NCI-H2171 treated with DMSO at 0.1 percent for 48 hours (cell line): ENCODE measurements at regions not wholly inside any gene's neighbourhood (a gene's known extent, or its start where the extent isn't known, plus 50 kb on each side); places are given as distances from the start of the nearest gene placed in this dataset.

Experiments used
- DNase-seq: peaks from one replicate; lab custom pipeline; 2025; lab: John Stamatoyannopoulos, UW

GRCh38 chr20:7257099-7257498 lies 489.6 kb downstream of the BMP2 start:
- no peak for DNase-seq

- DNase-seq = no peak
These were observed 490.4 kb downstream of the BMP2 start for GRCh38 chr20:7257692-7258466.

GRCh38 chr20:7262803-7263202 lies 495.3 kb downstream of the BMP2 start:
- no peak for DNase-seq

- no peak for DNase-seq
These were observed 496.7 kb downstream of the BMP2 start for GRCh38 chr20:7264137-7264536.

- no peak for DNase-seq
These were observed 502.0 kb downstream of the BMP2 start for GRCh38 chr20:7269452-7269851.

GRCh38 chr20:7272512-7272911 lies 505.0 kb downstream of the BMP2 start:
- DNase-seq = peak; percentile 69

- DNase-seq = no peak
These were observed 507.4 kb downstream of the BMP2 start for GRCh38 chr20:7274870-7275269.

GRCh38 chr20:7275645-7276237 lies 508.3 kb downstream of the BMP2 start:
- DNase-seq = no peak

- peak; percentile 85 for DNase-seq
These were observed 518.6 kb downstream of the BMP2 start for GRCh38 chr20:7285918-7286556.

GRCh38 chr20:7291323-7291943 lies 523.9 kb downstream of the BMP2 start:
- DNase-seq = no peak

GRCh38 chr20:7291946-7292345 lies 524.5 kb downstream of the BMP2 start:
- no peak for DNase-seq

- no peak for DNase-seq
These were observed 527.4 kb downstream of the BMP2 start for GRCh38 chr20:7294816-7295360.

GRCh38 chr20:7301807-7302206 lies 534.3 kb downstream of the BMP2 start:
- no peak for DNase-seq

GRCh38 chr20:7302250-7302649 lies 534.8 kb downstream of the BMP2 start:
- DNase-seq = no peak

- peak; percentile 3 for DNase-seq
These were observed 538.5 kb downstream of the BMP2 start for GRCh38 chr20:7305976-7306375.

- DNase-seq = no peak
These were observed 540.7 kb downstream of the BMP2 start for GRCh38 chr20:7308163-7308562.

GRCh38 chr20:7313047-7313446 lies 545.6 kb downstream of the BMP2 start:
- DNase-seq = no peak

GRCh38 chr20:7323957-7324356 lies 556.5 kb downstream of the BMP2 start:
- DNase-seq = no peak

- no peak for DNase-seq
These were observed 560.3 kb downstream of the BMP2 start for GRCh38 chr20:7327810-7328209.

- DNase-seq = no peak
These were observed 563.4 kb downstream of the BMP2 start for GRCh38 chr20:7330850-7331249.

- no peak for DNase-seq
These were observed 564.7 kb downstream of the BMP2 start for GRCh38 chr20:7332169-7332568.

- DNase-seq = no peak
These were observed 566.4 kb downstream of the BMP2 start for GRCh38 chr20:7333841-7334240.

GRCh38 chr20:7346026-7346425 lies 578.5 kb downstream of the BMP2 start:
- no peak for DNase-seq
